IMR-90 (cell line): ENCODE measurements at regions not wholly inside any gene's neighbourhood (a gene's known extent, or its start where the extent isn't known, plus 50 kb on each side); places are given as distances from the start of the nearest gene placed in this dataset.

Experiments used
- ATAC-seq: fragments of 200-7000 bp; cut with Tn5 transposase; 2 replicates; pipeline ENCODE4 v1.9.1; 2020; ENCODE audit warnings: low read depth, mild to moderate bottlenecking, moderate library complexity
- BruUV-seq: library from RNA; stranded (reverse); fragments of 400-500 nt; replicated peaks from 2 replicates; lab custom pipeline; 2021; lab: Mats Ljungman, UMichigan
- CTCF ChIA-PET: fragments of 300-600 bp; formaldehyde crosslinking; extraction: SDS; loops from one replicate; lab custom pipeline; 2021; ENCODE audit warnings: antibody characterized with exemption; lab: Yijun Ruan, JAX
- POLR2A ChIA-PET: fragments of 300-600 bp; sonication (Branson Sonifier 250); formaldehyde crosslinking; loops from one replicate; lab custom pipeline; 2022; ENCODE audit warnings: antibody characterized with exemption; ENCODE audit not compliant: unreplicated experiment; lab: Charles Lee
- DNase-seq: peaks from one replicate; pipeline ENCODE4 v3.0.0; 2013
- H2AFZ ChIP-seq: replicated peaks from 2 replicates; pipeline ENCODE3; 2013; ENCODE audit warnings: low read length, mild to moderate bottlenecking; ENCODE audit not compliant: poor library complexity
- H2AK5ac ChIP-seq: 2 replicates; pipeline ENCODE4 v1.6.1; 2013; ENCODE audit warnings: low read depth, low read length, inconsistent platforms
- H2AK9ac ChIP-seq: replicated peaks from 2 replicates; pipeline ENCODE3; 2013; ENCODE audit warnings: mild to moderate bottlenecking, low read depth, low read length, moderate library complexity; ENCODE audit not compliant: poor library complexity
- H2BK120ac ChIP-seq: 2 replicates; pipeline ENCODE4 v1.6.1; 2013; ENCODE audit warnings: low read depth, low read length, inconsistent platforms
- H2BK15ac ChIP-seq: 3 replicates; pipeline ENCODE4 v1.6.1; 2013; ENCODE audit warnings: low read depth, low read length, inconsistent platforms
- H2BK20ac ChIP-seq: 2 replicates; pipeline ENCODE4 v1.6.1; 2013; ENCODE audit warnings: low read depth, mild to moderate bottlenecking, inconsistent platforms, low read length, moderate library complexity
- H2BK5ac ChIP-seq: 2 replicates; pipeline ENCODE4 v1.6.1; 2013; ENCODE audit warnings: mild to moderate bottlenecking, low read depth, low read length, inconsistent platforms; ENCODE audit not compliant: poor library complexity, severe bottlenecking
- H3K14ac ChIP-seq: replicated peaks from 2 replicates; pipeline ENCODE4 v1.6.1; 2013; ENCODE audit warnings: low read depth, low read length, inconsistent platforms
- H3K18ac ChIP-seq: 2 replicates; pipeline ENCODE4 v1.6.1; 2013; ENCODE audit warnings: low read depth, low read length, control low read depth
- H3K23ac ChIP-seq: 2 replicates; pipeline ENCODE4 v1.6.1; 2013; ENCODE audit warnings: low read depth, low read length, inconsistent platforms
- H3K27ac ChIP-seq: 2 replicates; pipeline ENCODE4 v1.5.1; 2013; ENCODE audit warnings: mild to moderate bottlenecking, control low read depth, low read length; ENCODE audit not compliant: insufficient read depth
- H3K27me3 ChIP-seq: 2 replicates; pipeline ENCODE4 v1.6.1; 2013; ENCODE audit warnings: low read length; ENCODE audit not compliant: control insufficient read depth, insufficient read depth
- H3K36me3 ChIP-seq: 2 replicates; pipeline ENCODE4 v1.6.1; 2013; ENCODE audit warnings: low read length, mixed read lengths; ENCODE audit not compliant: control insufficient read depth, insufficient read depth
- H3K4ac ChIP-seq: 2 replicates; pipeline ENCODE4 v1.6.1; 2013; ENCODE audit warnings: low read depth, low read length, inconsistent platforms
- H3K4me1 ChIP-seq: 2 replicates; pipeline ENCODE4 v1.6.1; 2013; ENCODE audit warnings: low read length, mixed read lengths; ENCODE audit not compliant: control insufficient read depth, insufficient read depth
- H3K4me2 ChIP-seq: 2 replicates; pipeline ENCODE4 v1.6.1; 2013; ENCODE audit warnings: low read depth, mild to moderate bottlenecking, control low read depth, low read length, moderate library complexity
- H3K4me3 ChIP-seq: 2 replicates; pipeline ENCODE4 v1.5.1; 2013; ENCODE audit warnings: low read depth, mild to moderate bottlenecking, control low read depth, low read length, moderate library complexity; ENCODE audit not compliant: insufficient read depth
- H3K56ac ChIP-seq: 2 replicates; pipeline ENCODE4 v1.6.1; 2013; ENCODE audit warnings: low read length, inconsistent platforms; ENCODE audit not compliant: insufficient read depth; ENCODE audit errors: extremely low read depth
- H3K79me1 ChIP-seq, 2 experiments: 2 replicates each; pipeline ENCODE4 v1.6.1; 2013; ENCODE audit warnings: low read length in 2 of 2, inconsistent platforms in 1 of 2, low read depth in 1 of 2
- H3K9ac ChIP-seq: 2 replicates; pipeline ENCODE4 v1.6.1; 2013; ENCODE audit warnings: low read depth, low read length, control low read depth
- H3K9me1 ChIP-seq: 2 replicates; pipeline ENCODE4 v1.6.1; 2013; ENCODE audit warnings: low read length, inconsistent platforms; ENCODE audit not compliant: insufficient read depth
- H3K9me3 ChIP-seq: 2 replicates; pipeline ENCODE4 v1.6.1; 2013; ENCODE audit warnings: low read length; ENCODE audit not compliant: control insufficient read depth, insufficient read depth
- H4K20me1 ChIP-seq: 2 replicates; pipeline ENCODE4 v1.6.1; 2013; ENCODE audit warnings: low read length, inconsistent platforms; ENCODE audit not compliant: insufficient read depth
- H4K5ac ChIP-seq: 2 replicates; pipeline ENCODE4 v1.6.1; 2013; ENCODE audit warnings: mild to moderate bottlenecking, low read depth, low read length, control low read depth
- H4K8ac ChIP-seq, 2 experiments: 2 replicates each; pipeline ENCODE4 v1.6.1; 2013; ENCODE audit warnings: low read depth in 2 of 2, low read length in 2 of 2, control low read depth in 1 of 2, inconsistent platforms in 1 of 2
- H4K91ac ChIP-seq: 2 replicates; pipeline ENCODE4 v1.6.1; 2013; ENCODE audit warnings: low read depth, low read length, inconsistent platforms; ENCODE audit not compliant: insufficient read depth
- CEBPB ChIP-seq: IDR thresholded peaks from 2 replicates; pipeline ENCODE4 v1.6.1; 2012; ENCODE audit warnings: low read depth, low read length, improper control_type of control experiment
- CHD1 ChIP-seq: IDR thresholded peaks from 2 replicates; pipeline ENCODE4 v1.6.1; 2012; ENCODE audit warnings: low read depth, low read length, improper control_type of control experiment
- NFE2L2 ChIP-seq: fragments of 150-350 bp; IDR thresholded peaks from 2 replicates; pipeline ENCODE4 v1.6.1; 2016; ENCODE audit warnings: low read depth, mild to moderate bottlenecking, low read length
- POLR2A ChIP-seq: IDR thresholded peaks from 2 replicates; pipeline ENCODE4 v1.6.1; 2012; ENCODE audit warnings: mild to moderate bottlenecking, low read depth, low read length
- RAD21 ChIP-seq: IDR thresholded peaks from 2 replicates; pipeline ENCODE4 v1.6.1; 2012; ENCODE audit warnings: low read length, improper control_type of control experiment
- WGBS, 2 experiments: methylation state at CpG; one replicate each; pipeline versions ENCODE4 v1.1.5 to v1.1.7; 2013; ENCODE audit warnings: missing lambda C conversion rate in 2 of 2; ENCODE audit not compliant: insufficient read length in 1 of 2; ENCODE audit errors: extremely low coverage in 2 of 2; 5-methylcytosine and 5-hydroxymethylcytosine counted together
- dilution Hi-C: fragments of 300-500 bp; cut with HindIII; formaldehyde crosslinking; loops from one replicate; pipeline ENCODE4 v1.14.3; 2018; ENCODE audit warnings: low sequenced_read_pairs; ENCODE audit not compliant: unreplicated experiment
- in situ Hi-C: fragments of 300-500 bp; cut with MboI; formaldehyde crosslinking; loops from 3 replicates; pipeline ENCODE4 v1.14.3; 2019; ENCODE audit warnings: low sequenced_read_pairs, inconsistent platforms, mixed read lengths
- intact Hi-C: fragments of 100-400 bp; cut with micrococcal nuclease; formaldehyde crosslinking; loops from 2 replicates; pipeline ENCODE4 v1.10.0; 2022

- no peak overlapping the region for H4K91ac ChIP-seq
- dilution Hi-C loops, result no loop called here
- no peak overlapping the region for H2AK9ac ChIP-seq
- in situ Hi-C loops, result no loop called here
- H3K18ac ChIP-seq, result no peak overlapping the region
- H3K56ac ChIP-seq, result no peak overlapping the region
- no peaks in the 10 kb centered on the region for H4K20me1 ChIP-seq
- no peak overlapping the region for H4K8ac ChIP-seq
- no peak overlapping the region for H2AK5ac ChIP-seq
- no peaks in the 10 kb centered on the region for H3K9me3 ChIP-seq
- no TSS peak for BruUV-seq
- no peak overlapping the region for H3K4me2 ChIP-seq
- no peaks in the 10 kb centered on the region for H3K4me1 ChIP-seq
- H3K4ac ChIP-seq, result no peak overlapping the region
- no peaks in the 10 kb centered on the region for H3K79me1 ChIP-seq
- no peak overlapping the region for H3K14ac ChIP-seq
- H2AFZ ChIP-seq, result no peak overlapping the region
- H2BK20ac ChIP-seq, result no peak overlapping the region
- no peak overlapping the region for H3K27ac ChIP-seq
- H3K9ac ChIP-seq, result no peak overlapping the region
- no peak overlapping the region for H3K4me3 ChIP-seq
- no peak for ATAC-seq
- H4K5ac ChIP-seq, result no peak overlapping the region
- WGBS, 2 experiments, result no CpG with 5 or more reads among the region's 8 CpGs
- H3K27me3 ChIP-seq, result no peaks in the 10 kb centered on the region
- no peaks in the 10 kb centered on the region for H3K36me3 ChIP-seq
- ChIA-PET CTCF (interaction anchor here (0.7 kb wide), 1 partner anchor 58 kb away, joined by 3 read pairs; no protein-coding TSS in a partner anchor), POLR2A (no interaction called here)
- H3K23ac ChIP-seq, result no peak overlapping the region
- no peak overlapping the region for H2BK15ac ChIP-seq
- H2BK5ac ChIP-seq, result no peak overlapping the region
- DNase-seq, result no peak
- H3K9me1 ChIP-seq, result no peaks in the 10 kb centered on the region
- H2BK120ac ChIP-seq, result no peak overlapping the region
- TF ChIP-seq POLR2A (no peak), NFE2L2 (no peak), CHD1 (no peak), RAD21 (no peak), CEBPB (no peak)
- intact Hi-C loops, result no loop called here
These were observed 87.6 kb downstream of the SKIDA1 start for GRCh38 chr10:21437770-21438382.
